Type B pancreatic cell (in vitro differentiated cells): ENCODE measurements at regions not wholly inside any gene's neighbourhood (a gene's known extent, or its start where the extent isn't known, plus 50 kb on each side); places are given as distances from the start of the nearest gene placed in this dataset.

ENCODE experiments used
- DNase-seq: peaks from one replicate; pipeline ENCODE4 v3.0.0; 2021; ENCODE audit warnings: mixed read lengths; ENCODE audit not compliant: unreplicated experiment; ENCODE audit errors: extremely low spot score
- H3K27ac Mint-ChIP-seq: 2 replicates; pipeline ENCODE4 v1.8.0; 2021; ENCODE audit warnings: mild to moderate bottlenecking, mixed read lengths
- H3K27me3 Mint-ChIP-seq: 2 replicates; pipeline ENCODE4 v1.8.0; 2021; ENCODE audit warnings: mixed read lengths
- H3K36me3 Mint-ChIP-seq: 2 replicates; pipeline ENCODE4 v1.8.0; 2021; ENCODE audit warnings: mixed read lengths
- H3K4me1 Mint-ChIP-seq: one replicate; pipeline ENCODE4 v1.8.0; 2021; ENCODE audit warnings: mixed read lengths; ENCODE audit not compliant: unreplicated experiment
- H3K4me3 Mint-ChIP-seq: 2 replicates; pipeline ENCODE4 v1.8.0; 2021; ENCODE audit warnings: mild to moderate bottlenecking, mixed read lengths
- H3K9me3 Mint-ChIP-seq: 2 replicates; pipeline ENCODE4 v1.8.0; 2021; ENCODE audit warnings: mixed read lengths
- TF ChIP-seq, protein P1 (sequence below): fragments of 200-600 bp; sonication (generic); conservative IDR thresholded peaks from 2 replicates; pipeline ENCODE4 v1.5.0; 2021; ENCODE audit warnings: antibody characterized with exemption, mild to moderate bottlenecking

- peaks cover 11% of the 10 kb centered on the region for H3K4me1 Mint-ChIP-seq
- no peaks in the 10 kb centered on the region for H3K27me3 Mint-ChIP-seq
- TF ChIP-seq, protein P1, sequence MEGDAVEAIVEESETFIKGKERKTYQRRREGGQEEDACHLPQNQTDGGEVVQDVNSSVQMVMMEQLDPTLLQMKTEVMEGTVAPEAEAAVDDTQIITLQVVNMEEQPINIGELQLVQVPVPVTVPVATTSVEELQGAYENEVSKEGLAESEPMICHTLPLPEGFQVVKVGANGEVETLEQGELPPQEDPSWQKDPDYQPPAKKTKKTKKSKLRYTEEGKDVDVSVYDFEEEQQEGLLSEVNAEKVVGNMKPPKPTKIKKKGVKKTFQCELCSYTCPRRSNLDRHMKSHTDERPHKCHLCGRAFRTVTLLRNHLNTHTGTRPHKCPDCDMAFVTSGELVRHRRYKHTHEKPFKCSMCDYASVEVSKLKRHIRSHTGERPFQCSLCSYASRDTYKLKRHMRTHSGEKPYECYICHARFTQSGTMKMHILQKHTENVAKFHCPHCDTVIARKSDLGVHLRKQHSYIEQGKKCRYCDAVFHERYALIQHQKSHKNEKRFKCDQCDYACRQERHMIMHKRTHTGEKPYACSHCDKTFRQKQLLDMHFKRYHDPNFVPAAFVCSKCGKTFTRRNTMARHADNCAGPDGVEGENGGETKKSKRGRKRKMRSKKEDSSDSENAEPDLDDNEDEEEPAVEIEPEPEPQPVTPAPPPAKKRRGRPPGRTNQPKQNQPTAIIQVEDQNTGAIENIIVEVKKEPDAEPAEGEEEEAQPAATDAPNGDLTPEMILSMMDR, result no peak
- peaks cover 5% of the 10 kb centered on the region for H3K9me3 Mint-ChIP-seq
- H3K36me3 Mint-ChIP-seq, result no peaks in the 10 kb centered on the region
- no peak for DNase-seq
- no peak overlapping the region for H3K27ac Mint-ChIP-seq
- H3K4me3 Mint-ChIP-seq, result no peak overlapping the region
Measured at GRCh38 chr3:152973575-152973974, 138.6 kb downstream of the P2RY1 start.

DNA sequence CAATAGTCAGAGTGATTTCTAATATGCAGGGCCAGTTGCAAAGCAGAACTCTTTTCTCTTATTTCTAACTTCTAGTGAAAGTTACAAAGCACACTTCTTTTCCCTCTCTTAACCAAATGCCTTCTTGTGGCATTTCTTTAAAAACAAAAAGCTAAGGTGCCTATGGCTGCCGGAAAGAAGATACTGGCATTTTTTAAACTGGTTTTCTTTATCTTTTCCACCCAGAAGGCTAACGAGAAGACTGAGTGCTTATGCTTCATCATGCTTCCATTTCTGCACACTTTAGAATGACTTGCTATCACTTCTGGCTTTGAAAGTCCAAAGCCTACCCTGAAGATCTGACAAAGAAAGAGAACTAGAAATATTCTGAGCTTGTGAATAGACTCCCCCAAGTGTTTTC is 141.3 kb downstream of the P2RY1 start:
- Mint-ChIP-seq H3K4me3 (no peak overlapping the region), H3K9me3 (no peaks in the 10 kb centered on the region), H3K27me3 (no peaks in the 10 kb centered on the region), H3K27ac (no peak overlapping the region), H3K4me1 (no peaks in the 10 kb centered on the region), H3K36me3 (no peaks in the 10 kb centered on the region)
- TF ChIP-seq, protein P1, result no peak
- DNase-seq, result no peak

DNA sequence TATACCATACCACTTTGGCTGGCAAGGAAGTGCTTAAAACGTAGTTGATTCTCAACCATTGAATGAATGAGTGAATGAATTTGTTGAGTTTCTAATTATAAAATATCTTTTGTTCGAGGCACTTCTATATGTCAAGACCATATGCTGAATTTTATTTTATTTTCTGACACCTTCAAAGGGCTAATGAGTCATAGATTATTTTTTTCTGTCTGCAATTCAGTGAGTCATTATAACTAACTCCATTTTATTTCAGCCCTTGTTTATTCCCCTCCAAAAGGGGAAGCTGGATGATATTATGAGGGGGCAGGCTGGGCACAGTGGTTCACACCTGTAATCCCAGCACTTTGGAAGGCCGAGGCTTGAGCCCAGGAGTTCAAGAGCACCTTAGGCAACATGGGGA is 142.4 kb downstream of the P2RY1 start:
- no peak for DNase-seq
- H3K36me3 Mint-ChIP-seq, result no peaks in the 10 kb centered on the region
- no peak overlapping the region for H3K27ac Mint-ChIP-seq
- TF ChIP-seq, protein P1, result no peak
- no peaks in the 10 kb centered on the region for H3K9me3 Mint-ChIP-seq
- no peak overlapping the region for H3K4me3 Mint-ChIP-seq
- H3K27me3 Mint-ChIP-seq, result no peaks in the 10 kb centered on the region
- no peaks in the 10 kb centered on the region for H3K4me1 Mint-ChIP-seq

GRCh38 chr3:152978152-152978551 is 143.2 kb downstream of the P2RY1 start:
- no peak overlapping the region for H3K27ac Mint-ChIP-seq

GRCh38 chr3:152997526-152997925 is 162.6 kb downstream of the P2RY1 start:
- TF ChIP-seq, protein P1, result no peak
- Mint-ChIP-seq H3K27me3 (no peaks in the 10 kb centered on the region), H3K36me3 (no peaks in the 10 kb centered on the region), H3K4me3 (no peak overlapping the region), H3K27ac (no peak overlapping the region), H3K4me1 (no peaks in the 10 kb centered on the region), H3K9me3 (no peaks in the 10 kb centered on the region)
- no peak for DNase-seq

More at GRCh38 chr3:152978152-152978551, 143.2 kb downstream of the P2RY1 start:
- no peak for DNase-seq
- Mint-ChIP-seq H3K4me1 (no peaks in the 10 kb centered on the region), H3K9me3 (no peaks in the 10 kb centered on the region), H3K4me3 (no peak overlapping the region), H3K27me3 (no peaks in the 10 kb centered on the region), H3K36me3 (no peaks in the 10 kb centered on the region)
- TF ChIP-seq, protein P1, result no peak

- Mint-ChIP-seq H3K27ac (no peak overlapping the region), H3K4me3 (no peak overlapping the region), H3K9me3 (no peaks in the 10 kb centered on the region), H3K4me1 (no peaks in the 10 kb centered on the region), H3K36me3 (no peaks in the 10 kb centered on the region), H3K27me3 (no peaks in the 10 kb centered on the region)
- DNase-seq, result no peak
- TF ChIP-seq, protein P1, result no peak
Measured at GRCh38 chr3:152998591-152998990, 163.4 kb upstream of the RAP2B start.
